Activated T-helper 17 cell treated with anti-CD3 and anti-CD28 coated beads, Interleukin-2, amount 50 U/mL, for 72 hours (primary cell): ENCODE measurements at regions not wholly inside any gene's neighbourhood (a gene's known extent, or its start where the extent isn't known, plus 50 kb on each side); places are given as distances from the start of the nearest gene placed in this dataset.

Experiments
- ATAC-seq: fragments of 150-1000 bp; cut with Tn5 transposase; replicated peaks from 2 replicates; pipeline ENCODE4 v1.10.0; 2021; ENCODE audit warnings: mild to moderate bottlenecking, moderate library complexity
- H3K27ac Mint-ChIP-seq: one replicate; pipeline ENCODE4 v1.8.0; 2022; ENCODE audit warnings: mixed read lengths
- H3K27me3 Mint-ChIP-seq: one replicate; pipeline ENCODE4 v1.8.0; 2022; ENCODE audit warnings: mixed read lengths
- H3K36me3 Mint-ChIP-seq: one replicate; pipeline ENCODE4 v1.8.0; 2022; ENCODE audit warnings: low read depth, mild to moderate bottlenecking, mixed read lengths
- H3K4me1 Mint-ChIP-seq: one replicate; pipeline ENCODE4 v1.8.0; 2022; ENCODE audit warnings: mixed read lengths
- H3K4me3 Mint-ChIP-seq: one replicate; pipeline ENCODE4 v1.8.0; 2022; ENCODE audit warnings: mild to moderate bottlenecking, mixed read lengths
- H3K9me3 Mint-ChIP-seq: one replicate; pipeline ENCODE4 v1.8.0; 2022; ENCODE audit warnings: mixed read lengths

- Mint-ChIP-seq H3K27ac (no peak overlapping the region), H3K4me3 (no peak overlapping the region), H3K4me1 (no peaks in the 10 kb centered on the region), H3K36me3 (peaks cover 30% of the 10 kb centered on the region), H3K27me3 (no peaks in the 10 kb centered on the region), H3K9me3 (no peaks in the 10 kb centered on the region)
- no peak for ATAC-seq
These were observed 136.1 kb downstream of the SIPA1L2 start for GRCh38 chr1:232493869-232494268.

- no peak for ATAC-seq
- Mint-ChIP-seq H3K9me3 (no peaks in the 10 kb centered on the region), H3K4me3 (no peak overlapping the region), H3K36me3 (peaks cover 30% of the 10 kb centered on the region), H3K4me1 (no peaks in the 10 kb centered on the region), H3K27me3 (no peaks in the 10 kb centered on the region), H3K27ac (no peak overlapping the region)
These were observed 140.7 kb downstream of the SIPA1L2 start for GRCh38 chr1:232489256-232489655.

GRCh38 chr1:232487236-232487635 is 142.7 kb downstream of the SIPA1L2 start:
- H3K4me1 Mint-ChIP-seq, result no peaks in the 10 kb centered on the region
- no peak overlapping the region for H3K4me3 Mint-ChIP-seq
- H3K27ac Mint-ChIP-seq, result no peak overlapping the region
- ATAC-seq, result no peak
- peaks cover 38% of the 10 kb centered on the region for H3K36me3 Mint-ChIP-seq
- H3K27me3 Mint-ChIP-seq, result no peaks in the 10 kb centered on the region
- H3K9me3 Mint-ChIP-seq, result no peaks in the 10 kb centered on the region

GRCh38 chr1:232486454-232487207 is 143.3 kb downstream of the SIPA1L2 start:
- no peak overlapping the region for H3K27ac Mint-ChIP-seq
- no peaks in the 10 kb centered on the region for H3K27me3 Mint-ChIP-seq
- peaks cover 40% of the 10 kb centered on the region for H3K36me3 Mint-ChIP-seq
- H3K9me3 Mint-ChIP-seq, result no peaks in the 10 kb centered on the region
- H3K4me3 Mint-ChIP-seq, result no peak overlapping the region
- peak; percentile 63 for ATAC-seq
- no peaks in the 10 kb centered on the region for H3K4me1 Mint-ChIP-seq

GRCh38 chr1:232486006-232486405 is 143.9 kb downstream of the SIPA1L2 start:
- H3K27ac Mint-ChIP-seq, result no peak overlapping the region
- ATAC-seq, result no peak
- no peaks in the 10 kb centered on the region for H3K27me3 Mint-ChIP-seq
- H3K9me3 Mint-ChIP-seq, result no peaks in the 10 kb centered on the region
- no peak overlapping the region for H3K4me3 Mint-ChIP-seq
- H3K36me3 Mint-ChIP-seq, result peaks cover 34% of the 10 kb centered on the region
- H3K4me1 Mint-ChIP-seq, result no peaks in the 10 kb centered on the region

- Mint-ChIP-seq H3K27ac (no peak overlapping the region), H3K36me3 (peaks cover 27% of the 10 kb centered on the region)
These were observed 145.1 kb downstream of the SIPA1L2 start for GRCh38 chr1:232484856-232485255.

GRCh38 chr1:232483826-232484225 is 146.1 kb downstream of the SIPA1L2 start:
- no peaks in the 10 kb centered on the region for H3K4me1 Mint-ChIP-seq
- ATAC-seq, result no peak
- no peaks in the 10 kb centered on the region for H3K27me3 Mint-ChIP-seq
- no peak overlapping the region for H3K4me3 Mint-ChIP-seq
- no peaks in the 10 kb centered on the region for H3K9me3 Mint-ChIP-seq
- H3K36me3 Mint-ChIP-seq, result peaks cover 31% of the 10 kb centered on the region
- H3K27ac Mint-ChIP-seq, result no peak overlapping the region

More at GRCh38 chr1:232484856-232485255, 145.1 kb downstream of the SIPA1L2 start:
- no peak overlapping the region for H3K4me3 Mint-ChIP-seq
- H3K4me1 Mint-ChIP-seq, result no peaks in the 10 kb centered on the region
- ATAC-seq, result no peak
- H3K9me3 Mint-ChIP-seq, result no peaks in the 10 kb centered on the region
- no peaks in the 10 kb centered on the region for H3K27me3 Mint-ChIP-seq

GRCh38 chr1:232481091-232481490 is 148.8 kb downstream of the SIPA1L2 start:
- Mint-ChIP-seq H3K36me3 (peaks cover 31% of the 10 kb centered on the region), H3K27ac (no peak overlapping the region), H3K9me3 (no peaks in the 10 kb centered on the region), H3K27me3 (no peaks in the 10 kb centered on the region), H3K4me1 (no peaks in the 10 kb centered on the region), H3K4me3 (no peak overlapping the region)
- no peak for ATAC-seq

- no peak overlapping the region for H3K27ac Mint-ChIP-seq
- H3K4me1 Mint-ChIP-seq, result no peaks in the 10 kb centered on the region
- H3K27me3 Mint-ChIP-seq, result no peaks in the 10 kb centered on the region
- H3K9me3 Mint-ChIP-seq, result no peaks in the 10 kb centered on the region
- ATAC-seq, result no peak
- H3K4me3 Mint-ChIP-seq, result no peak overlapping the region
- H3K36me3 Mint-ChIP-seq, result peaks cover 17% of the 10 kb centered on the region
These were observed 152.2 kb downstream of the SIPA1L2 start for GRCh38 chr1:232477728-232478127.

- H3K4me1 Mint-ChIP-seq, result no peaks in the 10 kb centered on the region
- peaks cover 10% of the 10 kb centered on the region for H3K36me3 Mint-ChIP-seq
- H3K27me3 Mint-ChIP-seq, result no peaks in the 10 kb centered on the region
- no peak for ATAC-seq
- H3K27ac Mint-ChIP-seq, result no peak overlapping the region
- no peaks in the 10 kb centered on the region for H3K9me3 Mint-ChIP-seq
- no peak overlapping the region for H3K4me3 Mint-ChIP-seq
These were observed 153.4 kb downstream of the SIPA1L2 start for GRCh38 chr1:232476538-232476950.

GRCh38 chr1:232474826-232475225 is 155.1 kb downstream of the SIPA1L2 start:
- Mint-ChIP-seq H3K4me3 (no peak overlapping the region), H3K9me3 (no peaks in the 10 kb centered on the region), H3K27ac (no peak overlapping the region), H3K36me3 (peaks cover 12% of the 10 kb centered on the region), H3K4me1 (no peaks in the 10 kb centered on the region), H3K27me3 (no peaks in the 10 kb centered on the region)
- ATAC-seq, result no peak

GRCh38 chr1:232473900-232474299 is 156.0 kb downstream of the SIPA1L2 start:
- no peak overlapping the region for H3K4me3 Mint-ChIP-seq
- peaks cover 6% of the 10 kb centered on the region for H3K36me3 Mint-ChIP-seq
- no peak for ATAC-seq
- no peaks in the 10 kb centered on the region for H3K9me3 Mint-ChIP-seq
- H3K4me1 Mint-ChIP-seq, result no peaks in the 10 kb centered on the region
- no peaks in the 10 kb centered on the region for H3K27me3 Mint-ChIP-seq
- H3K27ac Mint-ChIP-seq, result no peak overlapping the region

- Mint-ChIP-seq H3K9me3 (no peaks in the 10 kb centered on the region), H3K4me3 (no peak overlapping the region), H3K27me3 (no peaks in the 10 kb centered on the region), H3K27ac (no peak overlapping the region), H3K36me3 (peaks cover 6% of the 10 kb centered on the region), H3K4me1 (no peaks in the 10 kb centered on the region)
- ATAC-seq, result no peak
These were observed 156.6 kb downstream of the SIPA1L2 start for GRCh38 chr1:232473324-232473723.

GRCh38 chr1:232472485-232473041 is 157.4 kb downstream of the SIPA1L2 start:
- no peak overlapping the region for H3K4me3 Mint-ChIP-seq
- H3K4me1 Mint-ChIP-seq, result no peaks in the 10 kb centered on the region
- peaks cover 6% of the 10 kb centered on the region for H3K36me3 Mint-ChIP-seq
- H3K9me3 Mint-ChIP-seq, result no peaks in the 10 kb centered on the region
- no peak overlapping the region for H3K27ac Mint-ChIP-seq
- no peaks in the 10 kb centered on the region for H3K27me3 Mint-ChIP-seq
- no peak for ATAC-seq

- ATAC-seq, result peak; percentile 74
- H3K4me1 Mint-ChIP-seq, result no peaks in the 10 kb centered on the region
- no peaks in the 10 kb centered on the region for H3K27me3 Mint-ChIP-seq
- no peaks in the 10 kb centered on the region for H3K9me3 Mint-ChIP-seq
- H3K36me3 Mint-ChIP-seq, result peaks cover 6% of the 10 kb centered on the region
- H3K4me3 Mint-ChIP-seq, result no peak overlapping the region
- no peak overlapping the region for H3K27ac Mint-ChIP-seq
These were observed 158.7 kb downstream of the SIPA1L2 start for GRCh38 chr1:232471250-232471649.
